Endothelial cell of umbilical vein (primary cell): ENCODE measurements at regions not wholly inside any gene's neighbourhood (a gene's known extent, or its start where the extent isn't known, plus 50 kb on each side); places are given as distances from the start of the nearest gene placed in this dataset.

Experiments
- BruUV-seq: library from RNA; stranded (reverse); fragments of 400-500 nt; replicated peaks from 2 replicates; lab custom pipeline; 2021; lab: Mats Ljungman, UMichigan
- CTCF ChIA-PET: fragments of 300-600, 350-600 bp; sonication (Branson Sonifier 250); formaldehyde crosslinking; loops from one replicate; lab custom pipeline; 2021; ENCODE audit warnings: antibody characterized with exemption, inconsistent platforms; lab: Charles Lee
- POLR2A ChIA-PET: fragments of 300-600, 350-600 bp; sonication (Branson Sonifier 250); formaldehyde crosslinking; loops from one replicate; lab custom pipeline; 2021; ENCODE audit warnings: antibody characterized with exemption, inconsistent platforms; lab: Charles Lee
- DNase-seq: peaks from one replicate; pipeline ENCODE4 v3.0.0-alpha.2; 2011; ENCODE audit warnings: low read depth, low spot score
- FAIRE-seq: peaks from 2 replicates; lab custom pipeline; 2011; peaks lifted over from hg19 to GRCh38; lab: Jason Lieb, UNC
- H2AFZ ChIP-seq: 2 replicates; pipeline ENCODE4 v1.6.0; 2012; ENCODE audit warnings: low read depth, low read length, control low read depth, inconsistent platforms
- H3K27ac ChIP-seq: 2 replicates; pipeline ENCODE4 v1.5.1; 2011; ENCODE audit warnings: low read depth, mild to moderate bottlenecking, control low read depth, low read length, moderate library complexity; ENCODE audit not compliant: insufficient read depth
- H3K27me3 ChIP-seq, 2 experiments: 2 replicates each; pipeline versions ENCODE4 v1.6.0 to v1.6.1; 2011; ENCODE audit warnings: low read length in 2 of 2, mixed read lengths in 1 of 2; ENCODE audit not compliant: control insufficient read depth in 2 of 2, insufficient read depth in 2 of 2
- H3K36me3 ChIP-seq, 2 experiments: 2 replicates in 1 of 2; 3 replicates in 1 of 2; pipeline ENCODE4 v1.5.1; 2011; ENCODE audit warnings: low read length in 2 of 2, mild to moderate bottlenecking in 1 of 2, moderate library complexity in 1 of 2; ENCODE audit not compliant: control insufficient read depth in 2 of 2, insufficient read depth in 2 of 2; ENCODE audit errors: extremely low read depth in 1 of 2
- H3K4me1 ChIP-seq: 3 replicates; pipeline ENCODE4 v1.5.1; 2011; ENCODE audit warnings: mild to moderate bottlenecking, low read length; ENCODE audit not compliant: control insufficient read depth, insufficient read depth; ENCODE audit errors: extremely low read depth
- H3K4me2 ChIP-seq: 2 replicates; pipeline ENCODE4 v1.6.1; 2011; ENCODE audit warnings: low read length, control low read depth, mixed read lengths; ENCODE audit not compliant: insufficient read depth
- H3K4me3 ChIP-seq, 3 experiments: fragments of 200-600 bp in 1 of 3; sonication (generic), shearing (Covaris generic) in 1 of 3; replicated peaks in 1 of 3; 2 replicates each; pipeline ENCODE4 v1.5.1; 2011 to 2016; ENCODE audit warnings: control low read depth in 3 of 3, low read length in 3 of 3, mild to moderate bottlenecking in 2 of 3, inconsistent platforms in 1 of 3, low read depth in 1 of 3, moderate library complexity in 1 of 3; ENCODE audit not compliant: insufficient read depth in 1 of 3
- H3K79me2 ChIP-seq: 2 replicates; pipeline ENCODE4 v1.6.0; 2012; ENCODE audit warnings: low read length, inconsistent platforms; ENCODE audit not compliant: control insufficient read depth, insufficient read depth
- H3K9ac ChIP-seq: replicated peaks from 2 replicates; pipeline ENCODE3; 2011; ENCODE audit warnings: low read length, control low read depth; ENCODE audit not compliant: insufficient read depth; ENCODE audit errors: extremely low read depth
- H3K9me1 ChIP-seq: replicated peaks from 3 replicates; pipeline ENCODE4 v1.6.0; 2011; ENCODE audit warnings: mild to moderate bottlenecking, low read length; ENCODE audit not compliant: control insufficient read depth, insufficient read depth; ENCODE audit errors: extremely low read depth
- H3K9me3 ChIP-seq: replicated peaks from 2 replicates; pipeline ENCODE4 v1.5.1; 2012; ENCODE audit warnings: low read length, inconsistent platforms; ENCODE audit not compliant: control insufficient read depth, insufficient read depth
- H4K20me1 ChIP-seq: replicated peaks from 2 replicates; pipeline ENCODE3; 2011; ENCODE audit warnings: mild to moderate bottlenecking, low read length; ENCODE audit not compliant: control insufficient read depth, insufficient read depth; ENCODE audit errors: extremely low read depth
- EZH2 ChIP-seq: IDR thresholded peaks from 2 replicates; pipeline ENCODE4 v1.6.1; 2012; ENCODE audit warnings: borderline replicate concordance, low read depth, mild to moderate bottlenecking, moderate library complexity, low read length, inconsistent platforms; ENCODE audit not compliant: severe bottlenecking
- FOS ChIP-seq: IDR thresholded peaks from 2 replicates; pipeline ENCODE4 v1.6.1; 2011; ENCODE audit warnings: mild to moderate bottlenecking, low read length, moderate library complexity, borderline replicate concordance; ENCODE audit not compliant: insufficient read depth
- GATA2 ChIP-seq: IDR thresholded peaks from 2 replicates; pipeline ENCODE4 v1.7.0; 2011; ENCODE audit warnings: low read depth, mild to moderate bottlenecking, moderate library complexity, mixed read lengths, low read length; ENCODE audit not compliant: insufficient read length, insufficient read depth
- JUN ChIP-seq: IDR thresholded peaks from 2 replicates; pipeline ENCODE4 v1.6.1; 2011; ENCODE audit warnings: borderline replicate concordance, low read depth; ENCODE audit not compliant: insufficient read length, insufficient read depth
- MAX ChIP-seq: IDR thresholded peaks from 2 replicates; pipeline ENCODE4 v1.6.1; 2011; ENCODE audit not compliant: insufficient read depth, insufficient read length
- MYC ChIP-seq: IDR thresholded peaks from one replicate; pipeline ENCODE4 v1.6.1; 2011; ENCODE audit warnings: mild to moderate bottlenecking, low read depth, low read length
- POLR2A ChIP-seq: IDR thresholded peaks from 2 replicates; pipeline ENCODE4 v1.6.1; 2012; ENCODE audit warnings: low read depth, mild to moderate bottlenecking, control low read depth, low read length
- POLR2AphosphoS5 ChIP-seq: IDR thresholded peaks from 2 replicates; pipeline ENCODE4 v1.6.1; 2012; ENCODE audit warnings: low read depth, mild to moderate bottlenecking, control low read depth, low read length, moderate library complexity; ENCODE audit not compliant: insufficient read depth
- dilution Hi-C: fragments of 300-500 bp; cut with MboI; formaldehyde crosslinking; loops from one replicate; pipeline ENCODE4 v1.15.0; 2019; ENCODE audit warnings: low sequenced_read_pairs; ENCODE audit not compliant: extremely low pct_ligation_motif_present
- intact Hi-C: fragments of 100-400 bp; cut with micrococcal nuclease; formaldehyde crosslinking; loops from one replicate; pipeline ENCODE4 v1.10.0; 2022
- TF ChIP-seq, protein P1 (sequence below), 2 donors: IDR thresholded peaks; 1 replicate in 1 of 2; 2 replicates in 1 of 2; pipeline ENCODE4 v1.5.1; 2011; ENCODE audit warnings: low read length in 2 of 2, mild to moderate bottlenecking in 2 of 2, moderate library complexity in 2 of 2, control low read depth in 1 of 2, inconsistent platforms in 1 of 2, low read depth in 1 of 2; ENCODE audit not compliant: insufficient read depth in 1 of 2; ENCODE audit errors: extremely low read depth in 1 of 2

GRCh38 chr2:133836691-133837345, 268.6 kb upstream of the NCKAP5 start:
- FAIRE-seq: no peak
- Histone ChIP-seq H3K27me3 (no peaks in the 10 kb centered on the region), H3K36me3 (no peaks in the 10 kb centered on the region), H3K79me2 (no peaks in the 10 kb centered on the region), H2AFZ (no peak overlapping the region), H4K20me1 (no peaks in the 10 kb centered on the region), H3K27ac (no peak overlapping the region), H3K9ac (no peak overlapping the region), H3K9me3 (no peaks in the 10 kb centered on the region), H3K4me2 (no peak overlapping the region), H3K4me1 (peaks cover 17% of the 10 kb centered on the region), H3K4me3 (no peak overlapping the region), H3K9me1 (no peaks in the 10 kb centered on the region)
- no TSS peak for BruUV-seq
- TF ChIP-seq, protein P1, sequence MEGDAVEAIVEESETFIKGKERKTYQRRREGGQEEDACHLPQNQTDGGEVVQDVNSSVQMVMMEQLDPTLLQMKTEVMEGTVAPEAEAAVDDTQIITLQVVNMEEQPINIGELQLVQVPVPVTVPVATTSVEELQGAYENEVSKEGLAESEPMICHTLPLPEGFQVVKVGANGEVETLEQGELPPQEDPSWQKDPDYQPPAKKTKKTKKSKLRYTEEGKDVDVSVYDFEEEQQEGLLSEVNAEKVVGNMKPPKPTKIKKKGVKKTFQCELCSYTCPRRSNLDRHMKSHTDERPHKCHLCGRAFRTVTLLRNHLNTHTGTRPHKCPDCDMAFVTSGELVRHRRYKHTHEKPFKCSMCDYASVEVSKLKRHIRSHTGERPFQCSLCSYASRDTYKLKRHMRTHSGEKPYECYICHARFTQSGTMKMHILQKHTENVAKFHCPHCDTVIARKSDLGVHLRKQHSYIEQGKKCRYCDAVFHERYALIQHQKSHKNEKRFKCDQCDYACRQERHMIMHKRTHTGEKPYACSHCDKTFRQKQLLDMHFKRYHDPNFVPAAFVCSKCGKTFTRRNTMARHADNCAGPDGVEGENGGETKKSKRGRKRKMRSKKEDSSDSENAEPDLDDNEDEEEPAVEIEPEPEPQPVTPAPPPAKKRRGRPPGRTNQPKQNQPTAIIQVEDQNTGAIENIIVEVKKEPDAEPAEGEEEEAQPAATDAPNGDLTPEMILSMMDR (IDR thresholded peaks at IDR 0.05; ENCODE audit: extremely low read depth in 1 of 2, insufficient read depth in 1 of 2, low read depth in 1 of 2, low read length in 2 of 2): no peak
- TF ChIP-seq MAX (no peak), MYC (no peak), POLR2A (no peak), FOS (no peak), JUN (no peak), EZH2 (no peak), GATA2 (no peak), POLR2AphosphoS5 (no peak)
- DNase-seq: no peak
- POLR2A ChIA-PET: no interaction called here
- CTCF ChIA-PET: interaction anchor here (1.5 kb wide), 1 partner anchor 1290 kb away, joined by 3 read pairs; no protein-coding TSS in a partner anchor
- dilution Hi-C loops (no loop called here), intact Hi-C loops (no loop called here)
